Loucy (cell line): ENCODE measurements at regions not wholly inside any gene's neighbourhood (a gene's known extent, or its start where the extent isn't known, plus 50 kb on each side); places are given as distances from the start of the nearest gene placed in this dataset.

Source experiments
- H2AFZ ChIP-seq: fragments of 200-600 bp; sonication (generic); 2 replicates; pipeline ENCODE4 v1.6.0; 2016; ENCODE audit warnings: antibody characterized with exemption, mild to moderate bottlenecking, low read length, moderate library complexity
- H3F3A ChIP-seq: fragments of 200-600 bp; 2 replicates; pipeline ENCODE4 v1.6.0; 2016; ENCODE audit warnings: antibody characterized with exemption, low read depth, mild to moderate bottlenecking
- H3K27me3 ChIP-seq: fragments of 200-600 bp; sonication (generic); 2 replicates; pipeline ENCODE4 v1.6.1; 2014; ENCODE audit warnings: low read length, mild to moderate bottlenecking; ENCODE audit not compliant: insufficient read depth, poor library complexity, severe bottlenecking
- H3K36me3 ChIP-seq: fragments of 200-600 bp; sonication (generic); 2 replicates; pipeline ENCODE4 v1.6.1; 2016; ENCODE audit warnings: low read length; ENCODE audit not compliant: insufficient read depth
- H3K4me1 ChIP-seq: fragments of 200-600 bp; sonication (generic); 2 replicates; pipeline ENCODE4 v1.5.1; 2014; ENCODE audit warnings: low read length, mild to moderate bottlenecking; ENCODE audit not compliant: insufficient read depth, poor library complexity, severe bottlenecking
- H3K4me2 ChIP-seq: fragments of 200-600 bp; sonication (generic); 2 replicates; pipeline ENCODE4 v1.6.0; 2014; ENCODE audit warnings: antibody characterized with exemption, low read length, low read depth, mild to moderate bottlenecking; ENCODE audit not compliant: poor library complexity, severe bottlenecking
- H3K4me3 ChIP-seq: fragments of 200-600 bp; sonication (generic); 2 replicates; pipeline ENCODE4 v1.5.1; 2014; ENCODE audit warnings: low read length, mild to moderate bottlenecking, mixed read lengths; ENCODE audit not compliant: poor library complexity, severe bottlenecking
- H3K79me2 ChIP-seq: fragments of 200-600 bp; sonication (generic); 2 replicates; pipeline ENCODE4 v1.6.1; 2014; ENCODE audit warnings: low read length; ENCODE audit not compliant: insufficient read depth
- H3K9ac ChIP-seq: fragments of 200-600 bp; sonication (generic); 2 replicates; pipeline ENCODE4 v1.6.0; 2014; ENCODE audit warnings: mild to moderate bottlenecking, low read depth, low read length, moderate library complexity; ENCODE audit not compliant: poor library complexity, severe bottlenecking
- H3K9me2 ChIP-seq: fragments of 200-600 bp; sonication (generic); replicated peaks from 2 replicates; pipeline ENCODE4 v1.6.1; 2016; ENCODE audit warnings: low read depth, low read length, mixed read lengths
- H3K9me3 ChIP-seq: fragments of 200-600 bp; sonication (generic); 2 replicates; pipeline ENCODE4 v1.6.1; 2014; ENCODE audit warnings: mild to moderate bottlenecking, antibody characterized with exemption, low read length, low read depth; ENCODE audit not compliant: insufficient read depth
- H4K20me1 ChIP-seq: fragments of 200-600 bp; sonication (generic); 2 replicates; pipeline ENCODE4 v1.6.0; 2014; ENCODE audit warnings: antibody characterized with exemption, low read length, mild to moderate bottlenecking; ENCODE audit not compliant: insufficient read depth, poor library complexity, severe bottlenecking
- CTCF ChIP-seq: fragments of 200-600 bp; sonication (generic); conservative IDR thresholded peaks from 2 replicates; pipeline ENCODE4 v1.5.1; 2014; ENCODE audit warnings: mild to moderate bottlenecking, antibody characterized with exemption, low read length
- EZH2phosphoT487 ChIP-seq: fragments of 200-600 bp; IDR thresholded peaks from 2 replicates; pipeline ENCODE4 v1.6.1; 2018; ENCODE audit warnings: antibody characterized with exemption, mild to moderate bottlenecking, moderate library complexity, borderline replicate concordance

GRCh38 chr17:68182940-68183551, 64.8 kb upstream of the AMZ2 start:
- peaks cover 53% of the 10 kb centered on the region for H3K79me2 ChIP-seq
- H3K36me3 ChIP-seq = no peaks in the 10 kb centered on the region
- H4K20me1 ChIP-seq = no peaks in the 10 kb centered on the region
- no peak overlapping the region for H2AFZ ChIP-seq
- H3K9ac ChIP-seq = peak overlapping the region; percentile 78
- no peak for TF ChIP-seq EZH2phosphoT487
- no peak for TF ChIP-seq CTCF
- H3K4me1 ChIP-seq = peaks cover 49% of the 10 kb centered on the region
- H3K9me3 ChIP-seq = no peaks in the 10 kb centered on the region
- peak overlapping the region; percentile 83 for H3K4me3 ChIP-seq
- H3K4me2 ChIP-seq = peak overlapping the region; percentile 90
- H3F3A ChIP-seq = no peaks in the 10 kb centered on the region
- H3K9me2 ChIP-seq = no peaks in the 10 kb centered on the region
- H3K27me3 ChIP-seq = no peaks in the 10 kb centered on the region

GRCh38 chr17:68184141-68184571, 63.7 kb upstream of the AMZ2 start:
- peaks cover 53% of the 10 kb centered on the region for H3K79me2 ChIP-seq
- H3K36me3 ChIP-seq = no peaks in the 10 kb centered on the region
- H4K20me1 ChIP-seq = no peaks in the 10 kb centered on the region
- peak overlapping the region; percentile 78 for H3K9ac ChIP-seq
- H3K4me1 ChIP-seq = peaks cover 49% of the 10 kb centered on the region
- no peak overlapping the region for H2AFZ ChIP-seq
- TF ChIP-seq CTCF = no peak
- no peak for TF ChIP-seq EZH2phosphoT487
- H3F3A ChIP-seq = no peaks in the 10 kb centered on the region
- peak overlapping the region; percentile 90 for H3K4me2 ChIP-seq
- no peaks in the 10 kb centered on the region for H3K27me3 ChIP-seq
- peak overlapping the region; percentile 83 for H3K4me3 ChIP-seq
- H3K9me3 ChIP-seq = no peaks in the 10 kb centered on the region
- no peaks in the 10 kb centered on the region for H3K9me2 ChIP-seq

GRCh38 chr17:68184816-68185436, 62.9 kb upstream of the AMZ2 start:
- Histone ChIP-seq H4K20me1 (no peaks in the 10 kb centered on the region), H3K4me3 (peak overlapping the region; percentile 83), H3F3A (no peaks in the 10 kb centered on the region), H3K79me2 (peaks cover 53% of the 10 kb centered on the region), H3K27me3 (no peaks in the 10 kb centered on the region), H3K36me3 (no peaks in the 10 kb centered on the region), H2AFZ (no peak overlapping the region), H3K4me1 (peaks cover 53% of the 10 kb centered on the region), H3K9me3 (no peaks in the 10 kb centered on the region), H3K9ac (peak overlapping the region; percentile 78), H3K4me2 (peak overlapping the region; percentile 90), H3K9me2 (no peaks in the 10 kb centered on the region)
- TF ChIP-seq CTCF (no peak), EZH2phosphoT487 (no peak)
